Adipocyte (in vitro differentiated cells): ENCODE measurements at regions not wholly inside any gene's neighbourhood (a gene's known extent, or its start where the extent isn't known, plus 50 kb on each side); places are given as distances from the start of the nearest gene placed in this dataset.

Source experiments
- DNase-seq: peaks from one replicate; pipeline ENCODE4 v3.0.0-alpha.2; 2015; ENCODE audit warnings: low read depth
- H3K27me3 ChIP-seq: replicated peaks from 2 replicates; pipeline ENCODE4 v1.7.0; 2013; ENCODE audit warnings: mild to moderate bottlenecking, low read length, moderate library complexity; ENCODE audit not compliant: control insufficient read depth, insufficient read depth
- H3K36me3 ChIP-seq: 2 replicates; pipeline ENCODE4 v1.7.0; 2013; ENCODE audit warnings: low read length, mild to moderate bottlenecking, moderate library complexity; ENCODE audit not compliant: control insufficient read depth, insufficient read depth, severe bottlenecking
- H3K4me1 ChIP-seq: 2 replicates; pipeline ENCODE4 v1.7.0; 2013; ENCODE audit warnings: mild to moderate bottlenecking, low read length, moderate library complexity; ENCODE audit not compliant: control insufficient read depth, insufficient read depth
- H3K4me3 ChIP-seq: 2 replicates; pipeline ENCODE4 v1.7.0; 2013; ENCODE audit warnings: mild to moderate bottlenecking, low read length, moderate library complexity
- H3K9ac ChIP-seq: 2 replicates; pipeline ENCODE4 v1.7.0; 2013; ENCODE audit warnings: mild to moderate bottlenecking, low read length, moderate library complexity
- H3K9me3 ChIP-seq: 2 replicates; pipeline ENCODE4 v1.7.0; 2013; ENCODE audit warnings: mild to moderate bottlenecking, low read length, moderate library complexity; ENCODE audit not compliant: control insufficient read depth

DNA sequence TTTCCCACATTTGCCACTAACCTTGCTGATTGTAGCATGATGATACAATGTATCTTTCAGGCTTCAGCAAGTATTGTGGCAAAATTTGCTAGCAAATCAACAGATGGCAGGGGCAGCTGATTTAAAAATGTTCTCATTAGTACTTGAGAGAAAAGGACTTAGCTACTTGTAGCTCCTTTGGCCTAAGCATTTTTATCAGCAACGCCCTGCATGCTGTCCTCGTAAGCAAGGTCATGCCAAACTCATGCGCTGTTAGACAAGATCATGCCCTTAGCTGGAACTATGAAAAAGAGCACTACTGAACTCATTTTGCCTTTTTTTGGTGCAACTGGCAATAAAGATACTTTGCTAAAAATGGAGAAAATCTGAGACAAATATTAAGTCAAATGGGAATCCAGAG is 197.1 kb downstream of the ICE1 start:
- H3K4me1 ChIP-seq = no peaks in the 10 kb centered on the region

DNA sequence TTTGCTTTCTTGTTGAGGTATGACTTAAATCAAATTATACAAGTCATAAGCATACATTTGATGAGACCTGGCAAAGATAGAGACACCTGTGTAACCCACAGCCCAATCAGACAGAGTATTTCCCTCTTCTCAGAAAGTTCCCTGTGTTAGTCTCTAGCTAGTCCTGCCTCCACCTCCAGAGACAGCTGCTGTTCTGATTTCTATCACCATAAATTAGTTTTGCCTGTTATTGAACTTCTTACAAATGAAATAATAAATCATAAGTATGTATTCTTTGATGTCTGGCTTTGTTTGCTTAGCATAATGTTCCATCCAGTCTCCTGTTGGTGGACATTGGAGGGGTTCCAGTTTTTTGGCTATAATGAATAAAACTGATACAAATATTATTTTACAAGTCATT is 194.5 kb downstream of the ICE1 start:
- no peak overlapping the region for H3K4me3 ChIP-seq
- DNase-seq = no peak
- H3K9ac ChIP-seq = no peak overlapping the region
- H3K4me1 ChIP-seq = no peaks in the 10 kb centered on the region
- H3K27me3 ChIP-seq = no peaks in the 10 kb centered on the region
- no peaks in the 10 kb centered on the region for H3K36me3 ChIP-seq
- H3K9me3 ChIP-seq = no peaks in the 10 kb centered on the region

More for the DNA sequence above, 197.1 kb downstream of the ICE1 start:
- no peaks in the 10 kb centered on the region for H3K36me3 ChIP-seq
- H3K9ac ChIP-seq = no peak overlapping the region
- DNase-seq = no peak
- H3K4me3 ChIP-seq = no peak overlapping the region
- H3K27me3 ChIP-seq = no peaks in the 10 kb centered on the region
- peaks cover 13% of the 10 kb centered on the region for H3K9me3 ChIP-seq

DNA sequence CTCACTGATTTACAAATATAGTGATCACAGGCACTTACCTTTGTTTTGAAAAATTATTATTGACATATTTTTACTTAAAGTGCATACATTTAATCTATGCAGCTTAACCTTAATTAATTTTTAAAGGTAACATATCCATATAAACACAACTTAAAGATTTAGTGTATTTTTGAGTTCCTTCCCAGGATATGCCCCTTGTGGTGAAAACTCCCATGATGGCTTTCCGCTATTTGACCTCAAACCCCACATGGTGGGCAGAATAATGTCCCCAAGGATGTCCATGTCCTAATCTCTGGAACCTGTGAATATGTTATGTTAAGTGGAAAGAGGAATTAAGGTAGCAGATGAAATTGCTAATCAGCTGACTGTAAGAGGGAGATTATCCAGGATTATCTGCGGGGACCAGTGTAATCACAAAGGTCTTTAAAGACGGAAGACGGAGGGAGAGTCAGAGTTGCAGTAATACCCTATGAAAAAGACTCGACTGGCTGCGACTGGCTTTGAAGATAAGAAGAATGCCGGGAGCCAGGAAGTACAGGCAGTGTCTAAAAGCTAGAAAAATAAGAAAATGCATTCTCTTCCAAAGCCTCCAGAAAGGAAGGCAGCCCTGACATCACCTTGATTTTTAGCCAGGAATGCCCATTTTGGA is 193.9 kb downstream of the ICE1 start:
- no peaks in the 10 kb centered on the region for H3K4me1 ChIP-seq
- H3K27me3 ChIP-seq = no peaks in the 10 kb centered on the region
- H3K4me3 ChIP-seq = no peak overlapping the region
- H3K36me3 ChIP-seq = no peaks in the 10 kb centered on the region
- no peaks in the 10 kb centered on the region for H3K9me3 ChIP-seq
- no peak overlapping the region for H3K9ac ChIP-seq
- no peak for DNase-seq

DNA sequence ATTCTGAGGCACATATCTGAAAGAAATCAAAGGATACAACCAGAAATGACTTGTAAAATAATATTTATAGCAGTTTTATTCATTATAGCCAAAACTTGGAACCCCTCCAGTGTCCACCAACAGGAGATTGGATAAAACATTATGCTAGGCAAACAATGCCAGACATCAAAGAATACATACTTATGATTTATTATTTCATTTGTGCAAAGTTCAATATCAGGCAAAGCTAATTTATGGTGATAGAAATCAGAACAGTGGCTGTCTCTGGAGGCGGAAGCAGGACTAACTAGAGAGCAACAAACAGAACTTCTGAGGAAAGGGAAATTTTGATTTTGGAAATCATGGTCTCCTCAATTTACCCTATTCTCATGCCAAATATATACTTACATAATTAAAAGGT is 193.1 kb downstream of the ICE1 start:
- H3K4me1 ChIP-seq = no peaks in the 10 kb centered on the region
- no peak overlapping the region for H3K9ac ChIP-seq
- no peaks in the 10 kb centered on the region for H3K36me3 ChIP-seq
- no peaks in the 10 kb centered on the region for H3K27me3 ChIP-seq
- DNase-seq = no peak
- H3K4me3 ChIP-seq = no peak overlapping the region
- H3K9me3 ChIP-seq = no peaks in the 10 kb centered on the region

DNA sequence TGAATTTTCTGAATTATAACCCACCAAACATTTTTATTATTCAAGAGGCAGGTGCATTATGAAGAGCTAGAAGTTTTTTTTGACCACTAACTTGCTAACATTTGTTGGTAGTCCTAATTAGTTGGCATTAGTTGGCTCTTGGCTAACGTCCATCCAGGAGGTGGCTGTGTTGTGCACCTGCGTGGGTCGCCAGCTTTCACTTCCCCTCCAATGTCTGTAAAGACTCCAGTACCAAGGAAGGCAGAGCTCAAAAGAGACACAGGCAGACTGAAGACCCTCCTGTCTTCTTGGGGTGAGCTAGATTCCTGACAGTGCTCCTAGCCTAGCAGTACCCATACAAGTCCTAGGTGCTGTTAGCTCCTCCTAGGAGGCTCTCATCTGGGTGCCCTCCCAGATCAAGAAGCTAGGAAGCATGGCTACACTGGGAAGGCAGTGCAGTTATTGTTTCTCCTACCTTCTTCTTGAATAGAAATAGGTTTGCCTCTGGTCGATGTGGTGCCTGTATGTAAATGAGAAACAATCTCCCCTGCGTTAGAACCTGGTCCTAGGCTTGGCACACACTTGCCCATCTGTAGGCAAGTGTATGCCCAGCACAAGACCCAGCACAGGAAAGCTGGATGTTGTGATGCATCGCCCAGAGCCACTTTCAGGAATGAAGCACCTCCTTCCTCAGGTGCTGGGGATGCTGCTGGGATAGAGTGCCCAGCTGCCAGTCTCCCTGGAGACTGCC is 190.9 kb downstream of the ICE1 start:
- Histone ChIP-seq H3K27me3 (no peaks in the 10 kb centered on the region), H3K9me3 (no peaks in the 10 kb centered on the region), H3K4me3 (no peak overlapping the region), H3K36me3 (no peaks in the 10 kb centered on the region), H3K4me1 (no peaks in the 10 kb centered on the region), H3K9ac (no peak overlapping the region)
- DNase-seq = no peak

DNA sequence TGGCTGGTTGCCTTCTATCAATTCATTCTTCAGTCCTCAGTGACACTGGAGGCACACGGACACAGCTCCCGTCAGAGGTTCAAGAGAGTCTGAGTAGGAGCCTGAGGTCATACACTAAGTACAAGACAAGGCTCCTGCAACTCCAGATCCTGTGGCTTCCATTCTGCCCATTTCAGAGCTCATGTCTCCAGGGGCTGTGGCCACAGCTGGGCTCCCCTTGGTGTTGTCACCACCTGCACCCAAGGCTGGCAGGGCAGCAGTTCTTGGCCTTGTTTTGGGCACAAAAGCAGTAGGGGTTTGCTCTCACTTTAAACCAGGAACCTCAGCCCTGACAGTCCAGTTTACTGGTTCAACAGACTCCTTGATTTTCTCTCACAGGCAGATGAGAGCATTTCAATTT is 189.6 kb downstream of the ICE1 start:
- Histone ChIP-seq H3K4me3 (no peak overlapping the region), H3K4me1 (no peaks in the 10 kb centered on the region), H3K9ac (no peak overlapping the region), H3K36me3 (no peaks in the 10 kb centered on the region), H3K9me3 (no peaks in the 10 kb centered on the region), H3K27me3 (no peaks in the 10 kb centered on the region)
- DNase-seq = no peak

DNA sequence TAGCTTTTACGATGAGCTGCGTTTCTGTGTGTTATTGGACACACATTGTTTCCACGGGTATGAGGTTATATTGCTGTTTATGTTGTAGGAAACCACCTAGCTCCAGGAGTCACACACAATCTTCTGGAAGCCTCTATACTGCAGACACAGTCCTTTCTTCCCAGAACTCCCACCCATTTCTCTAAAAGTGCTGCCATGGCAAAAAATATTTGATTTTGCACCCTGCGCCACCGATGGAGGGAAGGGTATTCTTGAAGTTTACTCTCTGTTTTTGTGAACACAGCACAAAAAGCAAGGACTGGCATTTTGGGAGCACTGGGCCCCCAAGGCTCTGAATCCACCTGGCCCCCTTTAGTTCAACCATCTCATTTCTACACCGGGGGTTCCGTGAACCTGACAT is 187.5 kb downstream of the ICE1 start:
- no peak for DNase-seq
- no peaks in the 10 kb centered on the region for H3K27me3 ChIP-seq
- no peaks in the 10 kb centered on the region for H3K9me3 ChIP-seq
- H3K4me3 ChIP-seq = no peak overlapping the region
- no peaks in the 10 kb centered on the region for H3K4me1 ChIP-seq
- no peaks in the 10 kb centered on the region for H3K36me3 ChIP-seq
- no peak overlapping the region for H3K9ac ChIP-seq

DNA sequence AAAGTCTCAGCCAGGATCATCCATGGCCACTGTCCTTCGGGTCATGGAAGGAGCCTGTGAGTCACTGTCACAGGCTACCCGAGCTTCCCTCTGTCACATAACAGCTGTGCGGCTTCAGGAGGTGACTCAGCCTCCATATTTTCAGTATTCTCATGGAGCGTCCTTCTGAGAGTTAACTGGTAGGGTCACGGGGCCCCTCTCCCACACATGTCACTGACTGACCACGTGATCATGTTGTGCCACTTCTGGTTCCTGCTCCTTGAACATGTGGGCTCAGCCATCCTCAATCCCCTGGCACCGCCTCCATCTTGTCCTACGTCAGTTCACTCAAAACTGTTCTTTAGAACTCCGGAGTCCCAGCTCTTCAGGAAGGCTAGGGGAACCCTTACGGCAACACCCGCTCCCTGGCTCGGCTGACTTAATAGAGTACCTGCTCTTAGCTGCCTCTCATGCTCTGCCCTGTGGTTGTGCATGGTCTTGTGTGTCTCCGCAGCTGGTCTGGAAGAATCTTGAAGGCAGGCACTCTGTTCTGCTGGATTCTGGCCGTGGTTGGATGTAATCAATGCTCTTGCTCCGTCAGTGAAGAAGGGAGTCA is 182.8 kb downstream of the ICE1 start:
- Histone ChIP-seq H3K4me1 (no peaks in the 10 kb centered on the region), H3K27me3 (peaks cover 4% of the 10 kb centered on the region), H3K9ac (no peak overlapping the region), H3K9me3 (peaks cover 3% of the 10 kb centered on the region), H3K36me3 (no peaks in the 10 kb centered on the region), H3K4me3 (no peak overlapping the region)
- no peak for DNase-seq

DNA sequence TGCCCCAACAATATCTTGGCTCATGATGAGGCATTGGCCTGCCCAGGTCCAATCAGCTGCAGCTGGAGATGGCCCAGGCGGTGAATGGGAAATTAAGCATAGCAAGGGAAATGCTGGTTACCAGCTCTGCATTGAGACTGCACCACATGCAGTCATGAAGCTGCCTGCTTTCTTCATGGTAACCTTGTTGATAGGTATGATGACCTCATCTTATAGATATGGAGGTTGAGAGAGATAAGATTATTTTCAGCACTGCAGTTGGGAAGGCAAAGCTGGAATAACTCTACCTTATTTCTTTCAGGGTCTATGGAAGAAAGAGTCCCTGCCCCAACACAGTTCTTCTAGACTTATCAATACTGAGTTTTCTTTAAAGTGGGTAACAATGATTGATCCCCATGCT is 180.1 kb downstream of the ICE1 start:
- peaks cover 3% of the 10 kb centered on the region for H3K9me3 ChIP-seq
- DNase-seq = no peak
- no peak overlapping the region for H3K4me3 ChIP-seq
- peaks cover 8% of the 10 kb centered on the region for H3K27me3 ChIP-seq
- H3K4me1 ChIP-seq = no peaks in the 10 kb centered on the region
- no peak overlapping the region for H3K9ac ChIP-seq
- no peaks in the 10 kb centered on the region for H3K36me3 ChIP-seq

DNA sequence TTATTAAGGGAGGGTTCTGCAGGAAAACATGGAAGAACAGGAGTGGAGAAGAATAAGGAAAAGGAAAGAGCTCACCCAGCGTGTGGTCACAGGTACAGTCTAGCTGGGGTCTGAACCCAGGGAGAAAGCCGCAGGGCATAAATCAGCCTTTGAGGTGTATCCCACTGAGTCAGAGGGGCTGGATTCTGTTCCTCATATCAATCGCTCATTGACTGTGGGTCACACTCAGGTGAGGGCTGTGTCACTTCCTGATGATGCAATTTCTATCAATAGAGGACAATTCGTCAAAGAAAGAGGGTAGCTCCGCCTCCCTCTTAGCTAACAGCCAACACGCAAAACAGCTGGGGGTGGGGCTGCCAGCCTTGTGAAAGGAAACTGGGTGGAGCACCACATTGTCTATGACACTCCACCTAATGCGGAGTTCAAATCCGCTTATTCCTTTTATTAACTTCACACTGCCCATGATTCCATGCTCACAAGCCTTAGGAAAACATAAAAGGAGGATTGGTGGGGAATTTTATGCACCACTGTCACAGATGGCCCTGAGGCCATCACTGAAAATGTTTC is 176.2 kb downstream of the ICE1 start:
- no peak for DNase-seq
- Histone ChIP-seq H3K4me1 (no peaks in the 10 kb centered on the region), H3K36me3 (no peaks in the 10 kb centered on the region), H3K9me3 (peaks cover 3% of the 10 kb centered on the region), H3K4me3 (no peak overlapping the region), H3K9ac (no peak overlapping the region), H3K27me3 (peaks cover 8% of the 10 kb centered on the region)

DNA sequence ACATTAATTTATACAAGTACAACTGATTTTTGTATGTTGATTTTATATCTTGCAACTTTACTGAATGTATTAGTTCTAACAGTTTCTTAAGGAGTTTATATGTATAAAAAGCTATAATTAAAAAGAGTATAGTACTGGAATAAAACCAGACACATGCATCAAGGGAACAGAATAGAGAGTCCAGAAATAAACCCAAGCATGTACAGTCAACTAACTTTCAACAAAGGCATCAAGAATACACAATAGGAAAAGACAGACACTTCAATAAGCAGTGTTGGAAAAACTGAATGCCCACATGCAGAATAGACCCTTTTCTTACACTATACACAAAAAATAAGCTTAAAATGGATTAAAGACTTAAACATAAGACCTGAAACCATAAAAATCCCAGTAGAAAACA is 170.9 kb downstream of the ICE1 start:
- no peaks in the 10 kb centered on the region for H3K9me3 ChIP-seq
- H3K4me3 ChIP-seq = no peak overlapping the region
- no peaks in the 10 kb centered on the region for H3K4me1 ChIP-seq
- peaks cover 9% of the 10 kb centered on the region for H3K27me3 ChIP-seq
- no peaks in the 10 kb centered on the region for H3K36me3 ChIP-seq
- H3K9ac ChIP-seq = no peak overlapping the region
- no peak for DNase-seq
